ENCODE measurements at regions not wholly inside any gene's neighbourhood (a gene's known extent, or its start where the extent isn't known, plus 50 kb on each side); places are given as distances from the start of the nearest gene placed in this dataset.

GRCh38 chr6:14422061-14422460 lies 304.5 kb downstream of the CD83 start:
- ATAC-seq (ENCODE audit: low read depth) (no peak), DNase-seq (ENCODE audit: low spot score) (no peak)
- no peaks in the 10 kb centered on the region for H3K9me3 ChIP-seq (ENCODE audit: severe bottlenecking)
- H3K27me3 ChIP-seq (ENCODE audit: insufficient read depth, poor library complexity, severe bottlenecking) = no peaks in the 10 kb centered on the region
- no peak overlapping the region for H3K27ac ChIP-seq (ENCODE audit: poor library complexity, severe bottlenecking)
- no peak overlapping the region for H3K4me3 ChIP-seq (ENCODE audit: severe bottlenecking)
- no peaks in the 10 kb centered on the region for H3K4me1 ChIP-seq (ENCODE audit: insufficient read depth, poor library complexity, severe bottlenecking)
- no peaks in the 10 kb centered on the region for H3K36me3 ChIP-seq (ENCODE audit: low read depth)
- no peak for TF ChIP-seq CTCF (IDR thresholded peaks at IDR 0.05; ENCODE audit: poor library complexity, severe bottlenecking)

GRCh38 chr6:14422917-14423316 lies 305.3 kb downstream of the CD83 start:
- Histone ChIP-seq H3K9me3 (ENCODE audit: severe bottlenecking) (no peaks in the 10 kb centered on the region), H3K36me3 (ENCODE audit: low read depth) (no peaks in the 10 kb centered on the region), H3K27me3 (ENCODE audit: insufficient read depth, poor library complexity, severe bottlenecking) (no peaks in the 10 kb centered on the region), H3K4me1 (ENCODE audit: insufficient read depth, poor library complexity, severe bottlenecking) (no peaks in the 10 kb centered on the region), H3K27ac (ENCODE audit: poor library complexity, severe bottlenecking) (no peak overlapping the region), H3K4me3 (ENCODE audit: severe bottlenecking) (no peak overlapping the region)
- no peak for DNase-seq (ENCODE audit: low spot score)
- ATAC-seq (ENCODE audit: low read depth) = no peak
- no peak for TF ChIP-seq CTCF (IDR thresholded peaks at IDR 0.05; ENCODE audit: poor library complexity, severe bottlenecking)

- ATAC-seq (ENCODE audit: low read depth) (no peak), DNase-seq (ENCODE audit: low spot score) (no peak)
- no peaks in the 10 kb centered on the region for H3K36me3 ChIP-seq (ENCODE audit: low read depth)
- no peaks in the 10 kb centered on the region for H3K9me3 ChIP-seq (ENCODE audit: severe bottlenecking)
- H3K4me1 ChIP-seq (ENCODE audit: insufficient read depth, poor library complexity, severe bottlenecking) = no peaks in the 10 kb centered on the region
- no peak overlapping the region for H3K27ac ChIP-seq (ENCODE audit: poor library complexity, severe bottlenecking)
- no peak overlapping the region for H3K4me3 ChIP-seq (ENCODE audit: severe bottlenecking)
- H3K27me3 ChIP-seq (ENCODE audit: insufficient read depth, poor library complexity, severe bottlenecking) = no peaks in the 10 kb centered on the region
- TF ChIP-seq CTCF (IDR thresholded peaks at IDR 0.05; ENCODE audit: poor library complexity, severe bottlenecking) = no peak
Observed at GRCh38 chr6:14423330-14423729, 305.8 kb downstream of the CD83 start.

GRCh38 chr6:14423955-14424354 lies 306.4 kb downstream of the CD83 start:
- H3K4me3 ChIP-seq (ENCODE audit: severe bottlenecking) = no peak overlapping the region
- H3K27me3 ChIP-seq (ENCODE audit: insufficient read depth, poor library complexity, severe bottlenecking) = no peaks in the 10 kb centered on the region
- DNase-seq (ENCODE audit: low spot score) (no peak), ATAC-seq (ENCODE audit: low read depth) (no peak)
- H3K36me3 ChIP-seq (ENCODE audit: low read depth) = no peaks in the 10 kb centered on the region
- no peaks in the 10 kb centered on the region for H3K4me1 ChIP-seq (ENCODE audit: insufficient read depth, poor library complexity, severe bottlenecking)
- H3K27ac ChIP-seq (ENCODE audit: poor library complexity, severe bottlenecking) = no peak overlapping the region
- TF ChIP-seq CTCF (IDR thresholded peaks at IDR 0.05; ENCODE audit: poor library complexity, severe bottlenecking) = no peak
- no peaks in the 10 kb centered on the region for H3K9me3 ChIP-seq (ENCODE audit: severe bottlenecking)

- no peaks in the 10 kb centered on the region for H3K4me1 ChIP-seq (ENCODE audit: insufficient read depth, poor library complexity, severe bottlenecking)
- no peaks in the 10 kb centered on the region for H3K9me3 ChIP-seq (ENCODE audit: severe bottlenecking)
- no peak for ATAC-seq (ENCODE audit: low read depth)
- H3K4me3 ChIP-seq (ENCODE audit: severe bottlenecking) = no peak overlapping the region
- DNase-seq (ENCODE audit: low spot score) = no peak
- no peak overlapping the region for H3K27ac ChIP-seq (ENCODE audit: poor library complexity, severe bottlenecking)
- TF ChIP-seq CTCF (IDR thresholded peaks at IDR 0.05; ENCODE audit: poor library complexity, severe bottlenecking) = no peak
- no peaks in the 10 kb centered on the region for H3K36me3 ChIP-seq (ENCODE audit: low read depth)
- H3K27me3 ChIP-seq (ENCODE audit: insufficient read depth, poor library complexity, severe bottlenecking) = no peaks in the 10 kb centered on the region
Observed at GRCh38 chr6:14425805-14426204, 308.2 kb downstream of the CD83 start.
